ENCODE measurements at regions not wholly inside any gene's neighbourhood (a gene's known extent, or its start where the extent isn't known, plus 50 kb on each side); places are given as distances from the start of the nearest gene placed in this dataset.

DNA sequence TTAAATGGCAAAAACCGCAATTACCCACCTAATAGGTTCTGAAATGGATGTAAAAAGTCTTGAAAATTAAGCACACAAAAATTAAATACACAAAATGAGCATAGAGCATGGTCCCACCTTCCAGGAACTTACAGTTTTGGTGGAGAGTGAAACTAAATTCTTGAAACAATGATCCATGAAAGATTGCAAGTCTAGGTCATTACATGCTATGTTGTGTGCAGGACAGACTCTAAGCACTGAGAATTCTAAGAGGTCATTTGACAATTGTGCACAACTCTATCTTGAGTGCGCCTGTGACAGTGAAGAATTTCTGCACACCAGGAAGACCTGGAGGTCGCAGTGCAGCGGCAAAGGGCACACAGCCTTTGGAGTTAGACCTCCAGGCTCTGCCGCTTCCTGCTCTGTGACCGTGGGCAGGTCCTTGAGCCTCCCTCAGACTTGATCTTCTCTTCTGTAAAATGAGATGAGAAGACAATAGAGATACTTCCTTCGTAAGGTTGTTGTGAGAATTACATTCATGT lies 153.3 kb upstream of the TPM1 start:
- intact Hi-C loops (cut with DNase I), result no loop called here
- peak overlapping the region in 1 of 12 donors; percentile 83 for H3K27ac ChIP-seq
- no peak for DNase-seq
- no peaks in the 10 kb centered on the region for H3K9me3 ChIP-seq
- 88 to 92% (median 89%) methylated on average over 7 of the region's 7 CpGs for WGBS, 4 donors
- ATAC-seq, result no peak
- H3K4me1 ChIP-seq, result peaks cover 0 to 29% (median 10%) of the 10 kb centered on the region in 12 donors
- no peak overlapping the region for H3K4me3 ChIP-seq
- H3K27me3 ChIP-seq, result no peaks in the 10 kb centered on the region
- H3K36me3 ChIP-seq, result no peaks in the 10 kb centered on the region
- TF ChIP-seq POLR2A (IDR thresholded peaks at IDR 0.05), result no peak
- TF ChIP-seq, protein P1, sequence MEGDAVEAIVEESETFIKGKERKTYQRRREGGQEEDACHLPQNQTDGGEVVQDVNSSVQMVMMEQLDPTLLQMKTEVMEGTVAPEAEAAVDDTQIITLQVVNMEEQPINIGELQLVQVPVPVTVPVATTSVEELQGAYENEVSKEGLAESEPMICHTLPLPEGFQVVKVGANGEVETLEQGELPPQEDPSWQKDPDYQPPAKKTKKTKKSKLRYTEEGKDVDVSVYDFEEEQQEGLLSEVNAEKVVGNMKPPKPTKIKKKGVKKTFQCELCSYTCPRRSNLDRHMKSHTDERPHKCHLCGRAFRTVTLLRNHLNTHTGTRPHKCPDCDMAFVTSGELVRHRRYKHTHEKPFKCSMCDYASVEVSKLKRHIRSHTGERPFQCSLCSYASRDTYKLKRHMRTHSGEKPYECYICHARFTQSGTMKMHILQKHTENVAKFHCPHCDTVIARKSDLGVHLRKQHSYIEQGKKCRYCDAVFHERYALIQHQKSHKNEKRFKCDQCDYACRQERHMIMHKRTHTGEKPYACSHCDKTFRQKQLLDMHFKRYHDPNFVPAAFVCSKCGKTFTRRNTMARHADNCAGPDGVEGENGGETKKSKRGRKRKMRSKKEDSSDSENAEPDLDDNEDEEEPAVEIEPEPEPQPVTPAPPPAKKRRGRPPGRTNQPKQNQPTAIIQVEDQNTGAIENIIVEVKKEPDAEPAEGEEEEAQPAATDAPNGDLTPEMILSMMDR (IDR thresholded peaks at IDR 0.05), result no peak

DNA sequence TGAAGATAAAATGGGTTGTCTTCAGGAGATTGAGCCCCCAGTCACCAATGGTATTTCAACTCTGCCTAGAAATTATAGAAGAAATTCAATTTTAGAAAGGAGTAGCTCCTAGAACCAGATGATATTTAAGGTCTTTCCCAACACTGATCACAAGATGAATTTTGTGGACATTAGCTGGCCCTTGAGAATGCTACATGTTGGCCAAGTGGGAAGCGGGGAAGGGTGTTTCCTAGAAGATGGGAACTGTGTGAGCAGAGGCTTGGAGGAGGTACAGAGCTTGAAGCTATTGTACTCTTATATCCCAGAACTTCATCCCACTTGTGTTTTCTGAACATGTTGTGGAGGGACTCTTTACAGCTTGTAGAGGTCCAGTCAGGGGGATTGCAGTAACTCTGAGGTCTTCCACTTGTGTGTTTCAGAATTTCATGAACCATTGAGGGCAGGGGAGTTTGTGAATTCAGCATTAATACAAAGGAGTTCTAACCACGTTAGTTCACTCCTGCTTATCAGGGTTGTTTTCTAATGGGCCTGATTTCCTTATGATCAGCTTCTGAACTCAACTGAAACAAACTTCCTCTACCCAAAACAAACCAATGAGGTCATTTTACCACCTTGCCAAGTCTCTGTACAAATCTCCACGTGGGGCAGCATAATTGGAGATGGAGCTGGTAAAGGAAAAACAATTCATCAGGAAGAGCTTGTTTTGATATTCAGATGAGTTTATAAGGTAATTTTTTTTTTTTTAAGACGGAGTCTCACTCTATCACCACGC lies 152.6 kb upstream of the TPM1 start:
- TF ChIP-seq, protein P1 (IDR thresholded peaks at IDR 0.05), result no peak
- DNase-seq (no peak), ATAC-seq (peak in 3 of 4 donors; percentile 25 to 59 (median 27))
- H3K36me3 ChIP-seq, result no peaks in the 10 kb centered on the region
- intact Hi-C loops (cut with DNase I), result loop anchor here in 1 of 10 donors (10.0 kb wide), 1 partner anchor 105 kb away; no protein-coding TSS in a partner anchor
- 47 to 69% (median 63%) methylated on average over 5 of the region's 5 CpGs for WGBS, 4 donors
- peaks cover 0 to 33% (median 10%) of the 10 kb centered on the region in 12 donors for H3K4me1 ChIP-seq
- no peak overlapping the region for H3K4me3 ChIP-seq
- no peaks in the 10 kb centered on the region for H3K9me3 ChIP-seq
- no peaks in the 10 kb centered on the region for H3K27me3 ChIP-seq
- H3K27ac ChIP-seq, result peak overlapping the region in 1 of 12 donors; percentile 32

DNA sequence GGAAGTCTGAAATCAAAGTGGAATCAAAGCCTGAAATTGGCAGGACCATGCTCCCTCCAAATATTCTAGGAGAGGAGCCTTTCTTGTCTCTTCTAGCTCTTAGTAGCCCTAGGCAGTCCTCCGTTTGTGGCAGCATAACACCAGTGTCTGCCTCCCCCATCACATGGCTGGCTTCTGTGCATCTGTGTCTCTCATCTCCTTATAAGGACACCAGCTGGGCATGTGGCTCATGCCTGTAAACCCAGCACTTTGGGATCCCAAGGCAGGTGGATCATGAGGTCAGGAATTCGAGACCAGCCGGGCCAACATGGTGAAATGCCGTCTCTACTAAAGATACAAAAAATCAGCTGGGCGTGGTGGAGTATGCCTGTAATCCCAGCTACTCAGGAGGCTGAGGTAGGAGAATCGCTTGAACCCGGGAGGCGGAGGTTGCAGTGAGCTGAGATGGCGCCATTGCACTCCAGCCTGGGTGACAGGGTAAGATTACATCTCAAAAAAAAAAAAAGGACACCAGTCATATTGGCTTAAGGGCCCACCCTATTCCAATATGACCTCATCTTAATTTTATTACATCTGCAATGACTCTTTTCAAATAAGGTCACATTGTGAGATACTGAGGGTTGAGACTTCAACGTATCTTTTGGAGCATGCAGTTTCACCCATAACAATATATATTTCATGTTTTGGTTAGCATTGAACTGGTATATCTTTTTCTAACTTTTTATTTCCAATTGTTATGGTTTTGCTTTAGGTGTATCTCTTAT lies 148.0 kb upstream of the TPM1 start:
- 86 to 88% (median 87%) methylated on average over 10 of the region's 10 CpGs for WGBS, 4 donors
- DNase-seq (no peak), ATAC-seq (no peak)
- H3K27ac ChIP-seq, result peak overlapping the region in 9 of 12 donors; percentile 6 to 97 (median 90)
- peaks cover 3 to 59% (median 31%) of the 10 kb centered on the region in 12 donors for H3K4me1 ChIP-seq
- H3K36me3 ChIP-seq, result no peaks in the 10 kb centered on the region
- no peak overlapping the region for H3K4me3 ChIP-seq
- H3K27me3 ChIP-seq, result no peaks in the 10 kb centered on the region
- no peaks in the 10 kb centered on the region for H3K9me3 ChIP-seq
- intact Hi-C loops (cut with DNase I), result loop anchor here in 6 of 10 donors (5.0 to 10.0 kb wide), 4 partner anchors 47 to 148 kb away; partner anchors contain the start of gene TPM1 (in 4 of the 6)
- TF ChIP-seq POLR2A (IDR thresholded peaks at IDR 0.05), result no peak
- TF ChIP-seq, protein P1 (IDR thresholded peaks at IDR 0.05), result no peak

Measured in heart left ventricle (tissue), 16 donors.